ENCODE measurements at regions not wholly inside any gene's neighbourhood (a gene's known extent, or its start where the extent isn't known, plus 50 kb on each side); places are given as distances from the start of the nearest gene placed in this dataset.
"Not testable (repeated sequence)": the region's sequence is repeated elsewhere in the genome, so short reads cannot be mapped to it uniquely, and the experiment has no call there.

DNA sequence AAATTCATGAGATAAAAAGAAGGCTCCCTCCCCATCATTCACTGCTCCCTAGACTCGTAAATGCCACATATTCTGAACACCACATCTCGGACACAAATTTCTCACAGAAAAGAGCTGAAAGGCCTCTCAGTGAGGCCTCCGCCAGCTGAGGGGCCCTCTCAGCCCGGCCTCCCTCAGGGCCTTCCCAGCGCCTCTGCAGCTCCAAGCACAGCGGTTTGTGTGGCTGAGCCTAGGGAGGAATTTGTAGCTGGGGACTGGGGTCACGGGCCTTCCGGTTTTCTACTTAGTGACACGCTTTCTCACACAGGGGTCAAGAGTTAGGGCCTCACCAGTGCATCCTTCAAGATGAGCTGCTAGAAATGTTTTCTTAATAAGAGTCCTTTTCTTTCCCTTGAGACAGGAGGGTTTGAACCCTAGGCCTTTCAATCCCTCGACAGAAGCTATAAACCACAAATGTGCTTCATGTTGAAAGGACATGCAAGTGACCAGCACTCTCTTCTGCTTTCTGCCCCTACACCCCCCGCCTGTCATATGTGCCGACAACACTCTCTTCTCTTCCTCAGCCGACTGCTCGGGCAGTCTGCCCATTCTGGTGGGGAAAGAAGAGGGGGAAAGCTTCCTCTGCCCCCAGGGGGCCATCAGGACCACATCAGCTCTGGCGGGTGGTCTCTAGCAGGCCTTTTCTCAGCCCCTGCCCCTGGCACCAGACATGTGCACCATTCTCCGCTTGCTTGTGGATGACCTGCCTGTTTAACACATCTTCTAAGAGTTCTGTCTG, 104.9 kb downstream of the CHIC2 start:
- no peak for DNase-seq

DNA sequence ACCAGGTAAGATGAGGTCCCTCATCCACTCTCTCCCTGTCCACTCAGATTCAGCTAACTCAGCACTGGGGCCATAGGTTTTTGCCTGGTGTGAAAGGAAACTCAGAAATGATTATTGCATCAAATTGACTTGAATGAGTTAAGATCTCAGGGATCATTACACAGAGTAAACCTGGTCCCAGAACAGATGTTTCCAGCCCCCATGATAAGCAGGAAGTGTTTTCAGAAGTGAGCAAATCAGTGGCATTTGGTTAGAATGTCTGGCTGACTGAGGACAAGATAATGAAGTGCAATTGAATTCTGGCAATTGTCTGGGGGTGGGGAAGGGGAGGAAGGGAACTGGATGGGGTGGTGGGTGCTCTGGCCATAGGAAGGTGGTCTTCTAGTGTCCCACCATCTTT, 108.0 kb downstream of the CHIC2 start:
- DNase-seq: no peak

DNA sequence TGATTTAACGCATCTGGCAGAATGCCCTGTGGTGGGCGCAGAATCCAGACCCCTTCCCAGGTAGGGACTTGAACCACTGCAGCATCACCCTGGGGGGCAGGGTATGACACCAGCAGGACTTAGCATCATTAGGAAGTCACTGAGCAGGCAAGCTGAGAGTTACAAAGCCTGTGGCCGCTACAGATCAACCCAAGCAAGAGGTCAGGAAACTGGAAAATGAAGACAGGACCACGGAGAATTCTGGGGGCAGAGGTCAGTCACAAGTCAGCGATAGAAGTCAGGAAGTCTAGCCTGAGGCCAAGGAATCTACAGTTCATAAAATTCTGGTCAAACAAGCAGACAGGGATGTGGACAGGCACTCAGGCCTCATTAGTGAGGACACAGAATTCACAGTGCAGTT, 108.4 kb downstream of the CHIC2 start:
- no peak for DNase-seq

DNA sequence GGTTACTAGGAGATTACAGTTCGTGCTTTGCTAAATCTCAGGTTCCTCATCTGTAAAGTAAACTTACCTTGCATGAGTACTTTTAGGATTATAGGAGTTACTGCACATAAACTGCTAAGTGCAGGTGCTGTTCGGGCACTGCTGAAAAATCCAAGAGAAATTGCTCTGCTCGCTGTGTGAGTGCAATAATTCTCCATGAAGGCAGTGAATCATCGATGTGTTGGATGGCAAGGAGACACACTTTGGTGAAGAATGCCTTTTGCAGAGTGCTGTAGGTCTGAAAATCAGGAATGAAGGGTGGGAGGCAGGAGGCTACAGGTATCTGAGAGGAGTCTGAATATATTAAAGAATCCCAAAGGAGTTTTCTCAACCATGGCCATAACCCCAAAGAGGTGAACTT, 113.0 kb downstream of the CHIC2 start:
- DNase-seq: no peak

DNA sequence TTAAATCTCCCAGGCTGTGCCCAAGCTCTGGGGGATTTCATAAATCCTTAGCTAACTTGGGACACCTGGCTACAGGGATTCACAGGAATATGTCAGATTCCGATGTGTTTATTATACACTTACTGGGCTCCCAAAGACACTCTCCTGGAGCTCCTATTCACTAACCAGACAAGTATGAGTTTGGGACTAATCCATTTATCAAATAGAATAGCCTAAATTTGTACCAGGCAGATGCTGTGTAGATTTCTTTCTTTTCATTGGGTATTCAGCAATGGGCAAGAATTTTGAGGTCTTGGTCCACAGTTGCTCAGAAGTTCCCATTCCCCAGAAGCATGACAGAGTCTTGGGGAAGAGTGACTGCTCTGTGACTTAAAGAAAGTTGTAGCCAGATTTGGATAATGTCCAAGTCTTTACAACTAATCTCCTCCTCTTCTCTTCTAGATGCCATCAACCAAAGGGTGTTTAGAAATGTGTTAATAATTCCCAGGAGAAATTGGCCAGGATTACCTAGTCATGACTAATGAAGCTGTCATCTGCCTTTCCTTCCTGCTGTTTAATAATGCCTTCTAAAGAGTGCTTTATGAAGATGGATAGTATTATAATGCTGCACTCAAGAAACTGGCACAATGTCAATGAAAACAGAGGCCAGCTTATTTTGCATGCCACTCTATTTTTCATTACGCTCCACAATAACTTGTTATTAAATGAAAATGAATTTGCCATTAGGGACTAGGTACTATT, 120.9 kb downstream of the CHIC2 start:
- DNase-seq: no peak

DNA sequence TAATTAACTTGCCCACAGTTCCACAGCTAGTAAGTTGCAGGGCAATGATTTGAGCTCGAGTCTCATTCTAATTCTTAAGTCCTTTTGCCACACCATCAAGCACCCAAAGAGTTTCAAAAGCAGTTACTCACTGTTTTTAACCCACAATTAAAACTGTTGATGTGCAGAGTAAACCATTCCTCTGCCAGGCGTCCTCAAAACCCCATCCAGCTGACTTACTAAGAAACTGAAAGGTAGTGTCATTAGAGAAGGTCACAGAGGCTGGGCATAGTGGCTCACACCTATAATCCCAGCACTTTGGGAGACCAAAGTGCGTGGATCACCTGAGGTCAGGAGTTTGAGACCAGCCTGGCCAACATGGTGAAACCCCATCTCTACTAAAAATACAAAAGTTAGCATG, 121.7 kb downstream of the CHIC2 start:
- DNase-seq: no peak

DNA sequence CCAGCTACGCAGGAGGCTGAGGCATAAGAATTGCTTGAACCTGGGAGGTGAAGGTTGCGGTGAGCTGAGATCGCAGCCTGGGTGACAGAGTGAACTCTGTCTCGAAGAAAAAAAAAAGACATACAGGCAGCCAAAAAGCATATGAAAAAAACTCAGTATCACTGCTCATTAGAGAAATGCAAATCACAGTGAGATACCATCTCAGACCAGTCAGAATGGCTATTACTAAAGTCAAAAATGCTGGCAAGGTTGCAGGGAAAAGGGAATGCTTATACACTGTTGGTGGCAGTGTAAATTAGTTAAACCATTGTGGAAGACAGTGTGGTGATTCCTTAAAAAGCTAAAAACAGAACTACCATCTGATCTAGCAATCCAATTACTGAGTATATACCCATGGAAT, 123.1 kb downstream of the CHIC2 start:
- no peak for DNase-seq

DNA sequence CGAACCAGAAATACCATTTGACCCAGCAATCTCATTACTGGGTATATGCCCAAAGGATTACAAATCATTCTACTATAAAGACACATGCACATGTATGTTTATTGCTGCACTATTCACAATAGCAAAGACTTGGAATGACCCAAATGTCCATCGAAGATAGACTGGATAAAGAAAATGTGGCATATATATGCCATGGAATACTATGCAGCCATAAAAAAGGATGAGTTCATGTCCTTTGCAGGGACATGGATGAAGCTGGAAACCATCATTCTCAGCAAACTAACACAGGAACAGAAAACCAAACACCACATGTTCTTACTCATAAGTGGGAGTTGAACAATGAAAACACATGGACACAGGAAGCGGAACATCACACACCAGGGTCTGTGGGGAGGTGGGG, 124.5 kb downstream of the CHIC2 start:
- not testable (repeated sequence) for DNase-seq

DNA sequence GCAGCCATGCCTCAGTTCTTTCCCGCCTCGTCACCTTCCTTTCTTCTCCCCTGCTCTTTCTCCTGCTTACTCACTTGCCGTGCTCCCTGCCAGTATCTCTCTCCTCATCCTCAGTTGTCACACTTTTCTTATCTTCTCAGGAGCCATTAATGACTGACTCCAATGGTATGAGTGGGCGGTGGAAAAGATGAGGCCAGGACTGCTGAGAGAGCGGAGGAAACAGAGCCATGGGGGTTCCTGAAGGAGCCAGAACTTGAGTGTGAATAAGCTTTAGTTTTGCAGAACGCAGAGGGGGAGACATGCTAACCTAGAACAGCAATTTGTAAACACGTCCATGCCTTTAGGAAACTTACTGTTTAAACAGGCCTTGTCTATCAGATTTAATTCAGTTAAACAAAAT, 126.5 kb downstream of the CHIC2 start:
- DNase-seq: no peak

DNA sequence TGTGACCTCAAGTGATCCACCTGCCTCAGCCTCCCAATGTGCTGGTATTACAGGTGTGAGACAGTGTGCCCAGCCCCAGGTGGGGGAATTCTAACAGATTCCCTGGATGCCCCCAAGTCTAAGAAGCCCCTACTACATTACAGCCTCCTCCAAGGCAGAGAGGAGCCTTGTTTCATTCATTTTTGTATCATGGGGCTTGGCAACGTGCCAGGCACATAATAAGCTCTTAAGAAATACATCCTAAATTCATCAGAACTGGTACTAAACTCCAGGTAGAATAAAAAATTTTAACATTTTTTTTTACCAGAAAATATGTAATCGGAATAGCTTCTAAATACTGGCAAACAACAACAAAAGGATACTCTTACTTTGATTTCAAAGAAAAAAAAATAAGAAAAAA, 127.1 kb downstream of the CHIC2 start:
- DNase-seq: no peak

DNA sequence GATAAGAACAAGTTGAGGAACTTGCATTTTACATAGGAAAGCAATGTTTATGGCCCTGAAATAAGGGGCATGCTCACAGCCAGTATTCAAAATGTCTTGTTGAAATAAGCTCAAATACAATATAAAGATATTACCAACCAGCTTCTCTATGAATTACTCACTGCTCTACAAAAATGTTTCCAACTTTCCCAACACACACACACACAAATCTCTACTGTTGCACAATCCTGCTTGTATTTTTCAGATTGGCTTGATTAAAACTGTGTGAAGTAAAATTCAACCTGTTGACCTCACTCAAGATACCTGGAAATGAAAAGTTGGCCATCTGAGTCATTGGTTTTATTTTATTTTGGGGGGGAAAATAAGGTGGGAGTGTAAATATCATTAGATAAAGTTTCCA, 128.6 kb downstream of the CHIC2 start:
- no peak for DNase-seq

DNA sequence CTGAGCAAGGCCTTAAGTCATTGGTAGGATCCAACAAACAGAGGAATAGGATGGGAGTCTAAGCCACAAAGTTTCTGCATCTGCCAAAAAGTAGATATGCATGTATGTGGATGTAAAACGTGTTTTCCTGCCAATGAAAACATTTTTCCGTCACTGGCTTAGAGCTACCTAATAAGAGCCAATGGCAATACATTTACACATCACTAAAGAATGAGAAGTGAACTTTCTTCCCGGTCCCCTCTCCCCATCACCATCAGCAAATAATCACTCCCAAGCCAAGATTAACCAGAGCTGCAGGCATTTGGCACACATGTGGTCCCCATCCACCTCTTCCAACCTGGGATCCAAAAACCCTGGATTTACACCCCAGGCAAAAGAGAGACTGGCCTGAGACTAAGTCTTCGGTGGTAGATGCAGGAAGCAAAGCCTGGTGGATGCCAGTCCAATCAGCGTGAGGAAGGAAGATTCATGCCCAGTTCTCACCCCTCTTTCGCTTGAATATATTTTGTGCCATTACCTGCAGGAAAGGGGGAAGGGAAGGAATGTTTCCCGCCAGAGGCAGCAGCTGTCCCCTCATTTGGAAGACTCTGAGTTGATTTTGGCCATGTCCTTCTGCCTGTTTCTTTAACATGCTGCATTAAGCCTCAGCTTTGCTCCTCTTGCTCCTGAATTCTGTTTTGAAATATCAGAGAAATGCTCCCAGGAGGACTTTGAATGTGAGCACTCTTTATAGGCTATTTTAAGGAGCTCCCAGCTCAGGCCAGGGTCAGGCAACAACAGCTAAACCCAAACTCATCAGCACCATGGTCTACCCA, 131.4 kb downstream of the CHIC2 start:
- peak; percentile 76 for DNase-seq

DNA sequence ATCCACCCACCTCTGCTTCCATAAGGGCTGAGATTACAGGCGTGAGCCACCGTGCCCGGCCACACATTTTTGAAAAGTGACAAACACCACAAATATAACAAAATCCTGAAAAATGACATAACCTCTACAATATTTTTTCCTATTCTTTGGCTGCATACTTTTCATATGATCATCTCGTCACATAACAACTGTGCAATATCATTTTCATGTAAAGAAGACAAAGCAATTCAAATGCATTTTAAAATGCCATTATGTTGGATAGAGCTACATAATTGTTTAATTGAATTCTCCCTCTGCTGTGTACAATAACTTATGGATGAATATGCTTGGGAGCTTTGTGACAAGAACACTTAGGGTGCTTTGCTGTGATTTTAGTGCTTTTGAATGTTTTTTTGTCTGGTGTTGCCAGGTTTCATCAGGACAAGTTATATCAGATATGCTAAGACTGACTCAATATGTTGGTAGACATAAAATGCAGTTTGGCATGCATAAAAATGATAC, 132.9 kb downstream of the CHIC2 start:
- no peak for DNase-seq

DNA sequence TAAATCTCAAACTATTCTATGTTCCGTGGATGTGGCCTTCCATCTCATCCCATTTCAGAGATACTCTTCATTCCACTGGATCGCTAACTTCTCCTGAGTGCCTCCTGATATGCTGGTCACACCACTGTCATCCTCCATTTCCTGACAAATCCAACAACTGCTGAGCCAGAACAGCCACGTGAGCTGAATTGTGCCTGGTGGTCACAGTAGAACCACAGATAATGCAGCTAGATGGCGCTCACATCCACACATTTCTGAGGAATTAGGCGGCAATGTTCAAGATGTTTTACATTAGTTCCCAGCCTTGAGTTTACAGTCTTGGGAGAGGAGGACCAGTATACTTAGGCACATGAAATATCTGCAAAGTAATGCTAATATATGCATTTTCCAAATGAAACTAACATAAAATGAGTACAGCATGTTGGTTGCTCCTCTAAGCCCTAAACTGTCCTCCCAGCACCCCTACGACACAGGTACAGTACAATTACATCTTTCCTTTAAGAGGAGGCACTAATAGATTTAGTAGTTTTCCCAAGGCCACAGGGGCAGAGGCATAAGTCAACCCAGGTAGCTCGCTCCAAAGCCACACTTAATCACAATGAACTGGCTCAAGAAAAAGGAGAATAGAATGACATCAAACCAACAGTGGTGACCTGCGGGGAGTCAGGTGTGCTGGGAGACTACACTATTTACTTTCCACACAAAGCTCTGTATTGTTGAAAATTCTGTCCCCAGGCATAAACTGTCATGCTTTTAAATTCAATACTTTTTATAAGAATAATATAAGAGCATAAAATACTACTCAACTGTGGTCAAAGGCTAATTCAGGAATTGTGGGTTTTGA, 134.2 kb downstream of the CHIC2 start:
- DNase-seq: peak; percentile 94

DNA sequence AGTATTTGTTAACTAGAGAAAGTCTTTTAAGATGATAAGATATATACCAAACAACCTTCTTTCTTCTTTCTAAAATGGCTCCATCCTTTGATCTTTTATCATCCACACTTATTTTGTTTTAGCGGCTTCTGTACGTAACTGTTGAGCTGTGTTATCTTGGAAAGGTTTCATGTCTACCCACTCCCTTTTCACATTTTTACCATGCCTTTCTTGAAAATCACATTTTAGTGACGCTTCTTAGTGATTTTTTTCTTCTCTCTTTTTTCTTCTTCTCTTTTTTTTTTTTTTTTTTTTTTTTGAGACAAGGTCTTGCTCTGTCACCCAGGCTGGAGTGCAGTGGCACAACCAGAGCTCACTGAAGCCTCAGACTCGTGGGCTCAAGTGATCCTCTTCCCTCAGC, 135.1 kb downstream of the CHIC2 start:
- DNase-seq: no peak

DNA sequence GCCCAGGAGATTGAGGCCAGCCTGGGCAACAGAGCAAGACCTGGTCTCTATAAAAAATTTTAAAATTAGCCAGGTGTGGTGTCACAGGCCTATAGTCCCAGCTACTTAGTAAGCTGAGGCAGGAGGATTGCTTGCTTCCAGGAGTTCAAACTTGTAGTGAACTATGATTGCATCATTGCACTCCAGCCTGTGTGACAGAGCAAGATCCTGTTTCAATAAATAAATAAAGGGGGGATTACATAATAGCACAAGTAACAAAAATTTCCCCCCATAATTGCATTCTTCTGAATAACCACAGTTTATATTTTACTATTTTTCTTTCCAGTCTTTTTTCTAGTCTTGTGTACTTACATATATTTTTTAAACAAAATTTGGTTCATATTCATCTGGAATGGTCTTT, 135.6 kb downstream of the CHIC2 start:
- DNase-seq: no peak

DNA sequence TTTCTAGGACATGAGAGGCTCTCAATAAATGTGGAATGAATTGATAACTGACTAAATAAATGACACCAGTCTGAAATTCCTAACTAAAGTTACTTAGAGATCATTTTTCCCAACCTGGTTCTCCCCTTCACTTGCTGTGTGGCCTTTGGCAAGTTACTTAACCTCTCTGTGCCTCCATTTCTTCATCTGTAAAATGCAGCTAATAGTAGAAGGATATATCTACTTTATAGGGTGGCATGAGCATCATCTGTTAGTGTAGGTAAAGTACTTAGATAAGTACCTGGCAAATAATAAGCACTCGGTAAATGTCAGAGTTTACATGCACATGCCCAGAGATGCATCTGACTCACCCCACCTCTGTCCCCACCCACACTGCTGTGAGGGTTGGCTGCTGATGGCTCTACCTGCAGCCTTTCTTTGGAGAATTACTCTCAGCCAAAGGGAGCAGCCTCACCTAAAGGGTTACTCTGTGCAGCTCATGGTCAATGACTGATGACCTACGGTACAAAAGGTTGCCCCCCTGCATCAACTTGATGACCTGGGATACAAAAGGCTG, 139.3 kb downstream of the CHIC2 start:
- DNase-seq: no peak

DNA sequence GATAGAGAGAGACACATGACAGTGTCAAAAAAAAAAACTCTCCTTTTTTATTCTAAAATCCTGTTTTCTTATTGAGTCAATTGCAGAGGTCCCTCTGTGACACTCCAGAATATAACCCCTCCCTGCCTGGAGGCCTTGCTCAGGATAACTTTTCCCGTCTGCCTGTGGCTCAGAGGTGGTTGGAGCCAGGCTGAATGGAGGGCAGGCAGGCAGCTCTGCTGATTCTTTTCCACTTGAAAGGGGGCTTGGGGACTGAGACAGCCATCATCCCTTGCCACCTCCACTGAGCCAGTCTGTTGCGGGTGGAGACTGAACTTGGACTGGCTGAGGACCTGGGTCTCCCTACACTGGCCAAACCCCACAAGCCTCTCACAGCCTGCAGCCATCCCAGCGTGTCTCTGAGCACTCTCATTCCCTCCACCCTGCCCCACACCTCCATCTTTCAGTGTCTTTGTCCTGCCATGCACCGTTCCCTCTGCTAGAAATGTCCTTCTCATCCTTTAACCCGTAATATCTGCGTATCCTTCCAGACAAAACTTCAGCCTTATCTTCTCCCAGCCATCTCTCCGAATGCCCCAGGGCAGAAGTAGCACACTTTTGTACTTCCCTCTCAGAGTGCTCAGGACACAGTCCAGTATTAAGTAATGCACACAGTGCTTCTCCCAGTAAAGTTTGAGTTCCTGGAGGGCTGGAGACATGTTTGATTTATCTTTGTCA, 139.9 kb downstream of the CHIC2 start:
- no peak for DNase-seq

DNA sequence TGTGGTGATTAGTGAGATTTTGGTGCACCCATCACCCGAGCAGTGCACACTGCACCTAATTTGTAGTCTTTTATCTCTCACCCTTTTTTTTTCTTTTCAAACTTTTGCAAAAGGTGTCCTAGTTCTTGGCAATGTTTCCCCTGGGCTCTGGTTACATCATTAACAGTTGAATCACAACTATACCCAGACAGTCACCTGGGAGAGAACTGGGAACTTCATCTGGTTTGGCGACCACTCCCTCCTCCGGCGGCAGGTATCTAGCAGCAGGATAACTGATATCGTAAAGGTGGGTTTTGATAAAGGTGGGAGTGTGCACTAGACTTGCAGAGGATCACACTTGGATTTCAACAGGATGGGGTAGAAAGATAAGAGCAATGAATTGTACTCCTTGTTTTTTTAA, 140.5 kb downstream of the CHIC2 start:
- no peak for DNase-seq

DNA sequence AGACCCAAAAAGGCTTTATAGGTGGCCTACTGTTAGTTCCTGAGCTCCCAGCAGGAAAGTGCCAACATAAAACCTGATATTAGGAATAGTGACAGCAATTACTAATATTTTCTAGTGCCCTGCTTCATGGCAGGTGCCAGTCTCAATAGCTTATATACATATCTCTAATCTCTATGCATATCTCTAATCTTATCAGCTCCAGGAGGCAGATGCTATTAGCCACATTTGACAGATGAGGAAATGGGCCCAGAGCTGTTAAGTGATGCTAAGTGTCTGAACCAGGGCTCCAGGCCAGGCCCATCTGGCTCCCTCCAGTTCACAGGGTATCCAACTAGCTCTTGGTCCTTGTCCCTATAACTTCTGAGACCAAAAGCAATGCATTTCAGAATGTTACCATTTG, 142.5 kb downstream of the CHIC2 start:
- no peak for DNase-seq

DNA sequence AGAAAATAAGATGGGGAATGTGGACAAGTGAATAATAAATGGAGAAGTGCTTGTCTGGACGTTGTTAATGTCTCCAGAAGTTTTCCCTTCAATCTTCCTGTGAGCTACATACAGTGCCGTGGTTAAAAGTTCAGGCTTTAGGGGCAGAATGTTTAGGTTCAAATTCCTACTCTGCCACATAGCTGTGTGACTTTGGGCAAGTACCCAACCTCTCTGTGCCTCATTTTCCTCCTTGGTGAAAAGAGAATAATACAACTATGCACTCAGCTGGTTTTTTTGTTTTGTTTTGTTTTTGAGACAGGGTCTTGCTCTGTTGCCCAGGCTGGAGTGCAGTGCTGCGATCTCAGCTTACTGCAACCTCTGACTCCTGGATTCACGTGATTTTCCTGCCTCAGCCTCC, 143.5 kb downstream of the CHIC2 start:
- no peak for DNase-seq

DNA sequence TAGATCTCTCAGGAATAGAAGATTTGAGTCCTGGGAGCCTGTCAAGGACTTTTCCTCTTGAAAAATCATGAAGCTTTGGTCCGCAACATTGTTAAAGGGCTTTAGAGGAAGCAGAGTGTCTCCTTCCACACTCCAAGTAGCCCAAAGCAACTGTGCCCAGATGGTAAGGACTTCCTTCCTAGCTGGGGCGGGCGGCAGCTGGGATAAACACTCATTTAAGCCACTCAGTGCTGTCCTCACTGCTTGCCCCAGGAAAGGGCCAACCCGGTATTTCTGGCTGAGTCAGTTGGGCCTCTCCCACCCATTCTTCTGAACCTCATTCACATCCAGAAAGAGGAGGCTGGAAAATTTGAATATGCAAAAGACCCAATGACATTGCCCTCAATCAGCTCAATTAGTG, 144.3 kb downstream of the CHIC2 start:
- DNase-seq: no peak

All from eye (tissue), 1 donor.